Lung (tissue), 11 donors: ENCODE measurements at regions not wholly inside any gene's neighbourhood (a gene's known extent, or its start where the extent isn't known, plus 50 kb on each side); places are given as distances from the start of the nearest gene placed in this dataset.
"Not testable (repeated sequence)": the region's sequence is repeated elsewhere in the genome, so short reads cannot be mapped to it uniquely, and the experiment has no call there.

Source experiments
- ATAC-seq: fragments of 200-7000 bp; cut with Tn5 transposase; one replicate; pipeline ENCODE4 v1.9.1; 2020; ENCODE audit warnings: moderate number of reproducible peaks; ENCODE audit not compliant: insufficient read depth, low FRiP score
- DNase-seq, 3 donors: peaks; one replicate each; pipeline ENCODE4 v3.0.0-alpha.2; 2013 to 2017
- H3K27ac ChIP-seq, 2 donors: one replicate each; pipeline ENCODE4 v1.5.1; 2013; ENCODE audit warnings: mild to moderate bottlenecking in 2 of 2, moderate library complexity in 2 of 2, control low read depth in 1 of 2, inconsistent platforms in 1 of 2, low read depth in 1 of 2, low read length in 1 of 2
- H3K27me3 ChIP-seq, 3 donors: one replicate each; pipeline ENCODE4 v1.5.1; 2013; ENCODE audit warnings: low read length in 2 of 3; ENCODE audit not compliant: control insufficient read depth in 3 of 3, insufficient read depth in 3 of 3
- H3K36me3 ChIP-seq, 4 donors: one replicate each; pipeline ENCODE4 v1.5.1; 2013; ENCODE audit warnings: low read length in 4 of 4, mild to moderate bottlenecking in 1 of 4, moderate library complexity in 1 of 4; ENCODE audit not compliant: control insufficient read depth in 4 of 4, insufficient read depth in 4 of 4
- H3K4me1 ChIP-seq, 5 donors: one replicate each; pipeline ENCODE4 v1.5.1; 2013; ENCODE audit warnings: low read length in 5 of 5, mild to moderate bottlenecking in 2 of 5, moderate library complexity in 1 of 5; ENCODE audit not compliant: control insufficient read depth in 5 of 5, insufficient read depth in 5 of 5
- H3K4me3 ChIP-seq: one replicate; pipeline ENCODE4 v1.5.1; 2013; ENCODE audit warnings: mild to moderate bottlenecking, control low read depth, moderate library complexity
- H3K9ac ChIP-seq, 2 donors: one replicate each; pipeline ENCODE4 v1.5.1; 2013; ENCODE audit warnings: low read length in 2 of 2, control low read depth in 1 of 2; ENCODE audit not compliant: insufficient read depth in 1 of 2
- H3K9me3 ChIP-seq, 4 donors: one replicate each; pipeline ENCODE4 v1.5.1; 2013; ENCODE audit warnings: low read length in 3 of 4, mild to moderate bottlenecking in 1 of 4, moderate library complexity in 1 of 4; ENCODE audit not compliant: control insufficient read depth in 4 of 4, insufficient read depth in 3 of 4
- CTCF ChIP-seq: IDR thresholded peaks from 2 replicates; pipeline ENCODE4 v1.5.1; 2012; ENCODE audit warnings: mild to moderate bottlenecking; ENCODE audit errors: control extremely low read depth, extremely low read depth
- whole genome bisulfite sequencing, 2 donors: extraction: QIAGEN DNeasy Blood & Tissue Kit; methylation state at CpG; one replicate each; pipeline ENCODE4 v1.1.7; 2013; 5-methylcytosine and 5-hydroxymethylcytosine counted together
- donor health status: control.
- donor health status: control.
- donor health status: Bipolar disorder and iron deficiency.
- donor health status: healthy.
- donor health status: DM: yes; HTN: yes; CAD: no.

DNA sequence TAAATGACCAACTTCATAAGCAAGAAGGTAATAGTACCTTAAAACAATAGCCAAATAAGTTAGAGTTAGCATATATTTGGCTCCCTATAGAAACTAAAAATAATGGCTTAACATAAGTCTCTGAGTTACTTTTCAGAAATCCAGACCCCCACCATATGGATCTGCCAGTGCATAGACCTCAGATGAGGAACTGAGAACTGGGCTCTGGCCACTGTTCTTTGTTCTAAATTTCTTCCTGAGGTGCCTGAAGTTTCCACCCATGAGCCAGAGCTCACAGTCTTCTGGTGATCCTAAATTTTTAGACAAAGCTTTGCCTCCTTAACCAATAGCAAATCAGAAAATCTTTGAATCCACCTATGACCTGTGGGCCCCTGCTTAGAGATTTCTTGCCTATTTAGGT lies 250.9 kb downstream of the YTHDC2 start:
- Histone ChIP-seq H3K9ac (no peak overlapping the region), H3K36me3 (no peaks in the 10 kb centered on the region), H3K27me3 (no peaks in the 10 kb centered on the region), H3K9me3 (peaks cover 0 to 10% (median 2%) of the 10 kb centered on the region in 4 donors), H3K27ac (no peak overlapping the region), H3K4me3 (no peak overlapping the region), H3K4me1 (no peaks in the 10 kb centered on the region)
- DNase-seq (no peak), ATAC-seq (no peak)
- no peak for TF ChIP-seq CTCF

DNA sequence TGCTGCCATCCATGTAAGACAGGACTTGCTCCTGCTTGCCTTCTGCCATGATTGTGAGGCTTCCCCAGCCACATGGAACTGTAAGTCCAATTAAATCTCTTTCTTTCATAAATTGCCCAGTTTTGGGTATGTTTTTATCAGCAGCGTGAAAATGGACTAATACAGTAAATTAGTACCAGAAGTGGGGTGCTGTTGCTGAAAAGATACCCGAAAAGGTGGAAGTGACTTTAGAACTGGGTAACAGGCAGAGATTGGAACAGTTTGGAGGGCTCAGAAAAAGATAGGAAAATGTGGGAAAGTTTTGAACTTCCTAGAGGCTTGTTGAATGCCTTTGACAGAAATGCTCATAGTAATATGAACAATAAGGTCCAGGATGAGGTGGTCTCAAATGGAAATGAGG lies 253.3 kb downstream of the YTHDC2 start:
- DNase-seq, H3K27ac ChIP-seq, H3K27me3 ChIP-seq, ATAC-seq, H3K4me3 ChIP-seq, H3K36me3 ChIP-seq, H3K4me1 ChIP-seq, H3K9ac ChIP-seq, H3K9me3 ChIP-seq: not testable (repeated sequence)
- 47 to 74% methylated on average over 2 of the region's 2 CpGs for WGBS, 2 donors

DNA sequence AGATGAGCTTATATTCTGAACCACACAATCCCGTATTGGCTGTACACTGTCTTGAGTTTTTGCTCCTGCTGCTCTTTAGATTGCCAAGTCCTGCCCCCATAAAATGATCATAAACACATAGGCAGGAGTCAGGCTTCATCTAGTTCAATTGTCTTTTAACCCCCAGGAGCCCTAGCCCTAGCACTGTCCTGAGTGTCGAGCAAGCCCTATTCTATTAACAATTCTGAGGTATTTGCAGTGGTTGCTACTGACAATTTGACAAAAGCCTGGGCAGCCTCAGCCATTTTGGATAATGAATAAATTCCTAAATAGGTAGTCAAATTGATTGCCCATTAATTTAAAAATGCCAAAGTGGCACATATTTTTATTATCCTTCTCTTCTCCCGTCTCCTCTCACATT lies 257.2 kb downstream of the YTHDC2 start:
- TF ChIP-seq CTCF = no peak
- WGBS, 2 donors = 74 to 84% methylated on average over 3 of the region's 3 CpGs

DNA sequence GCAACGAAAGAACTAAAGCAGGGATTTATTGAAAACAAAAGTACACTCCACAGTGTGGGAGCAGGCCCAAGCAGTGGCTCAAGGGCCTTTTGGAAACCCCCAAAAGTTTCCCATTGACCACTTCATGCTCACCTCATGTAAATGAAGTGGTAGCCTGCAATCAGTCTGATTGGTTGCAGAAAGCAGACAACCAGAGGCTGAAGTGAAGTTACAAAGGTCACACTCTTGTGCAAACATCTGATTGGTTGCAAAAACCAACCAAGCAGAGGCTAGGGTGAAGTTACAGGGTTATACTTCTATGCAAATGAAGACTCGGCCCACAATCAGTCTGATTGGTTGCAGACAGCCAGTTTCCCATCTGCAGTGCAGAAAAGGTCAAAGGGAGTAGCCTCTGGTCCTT lies 258.0 kb downstream of the YTHDC2 start:
- no peak overlapping the region for H3K9ac ChIP-seq
- H3K9me3 ChIP-seq = peaks cover 0 to 3% (median 0%) of the 10 kb centered on the region in 4 donors
- H3K27ac ChIP-seq = no peak overlapping the region
- H3K4me1 ChIP-seq = no peaks in the 10 kb centered on the region
- TF ChIP-seq CTCF = no peak
- no peak for ATAC-seq
- H3K4me3 ChIP-seq = no peak overlapping the region
- 65 to 86% methylated on average over 2 of the region's 2 CpGs for WGBS, 2 donors
- no peak for DNase-seq
- no peaks in the 10 kb centered on the region for H3K36me3 ChIP-seq
- H3K27me3 ChIP-seq = no peaks in the 10 kb centered on the region

More for the DNA sequence above, 257.2 kb downstream of the YTHDC2 start:
- ATAC-seq (no peak), DNase-seq (no peak)
- no peaks in the 10 kb centered on the region for H3K4me1 ChIP-seq
- no peaks in the 10 kb centered on the region for H3K36me3 ChIP-seq
- peaks cover 0 to 5% (median 1%) of the 10 kb centered on the region in 4 donors for H3K9me3 ChIP-seq
- H3K9ac ChIP-seq = no peak overlapping the region
- H3K27me3 ChIP-seq = no peaks in the 10 kb centered on the region
- H3K27ac ChIP-seq = no peak overlapping the region
- no peak overlapping the region for H3K4me3 ChIP-seq
